ENCODE measurements at regions not wholly inside any gene's neighbourhood (a gene's known extent, or its start where the extent isn't known, plus 50 kb on each side); places are given as distances from the start of the nearest gene placed in this dataset.
A peak's percentile ranks its signal among the peaks of the same experiment; 100 is the strongest.

- Histone ChIP-seq H3K9me3 (ENCODE audit: low read depth, low read length) (no peaks in the 10 kb centered on the region), H3K27ac (no peak overlapping the region), H3K9ac (ENCODE audit: insufficient read length) (no peak overlapping the region), H3K36me3 (ENCODE audit: insufficient read depth, low read length) (no peaks in the 10 kb centered on the region), H3K4me3 (no peak overlapping the region)
- TF ChIP-seq FOXP2 (optimal IDR thresholded peaks at IDR 0.05; ENCODE audit: control extremely low read depth, extremely low read length, insufficient read depth) (no peak), POLR2AphosphoS5 (IDR thresholded peaks at IDR 0.05; ENCODE audit: borderline replicate concordance, low read depth, low read length) (no peak), EZH2 (IDR thresholded peaks at IDR 0.05) (no peak)
- DNase-seq (ENCODE audit: low read depth, low spot score) = no peak
These were observed 529.9 kb downstream of the SLITRK1 start for GRCh38 chr13:83352391-83352790.

DNA sequence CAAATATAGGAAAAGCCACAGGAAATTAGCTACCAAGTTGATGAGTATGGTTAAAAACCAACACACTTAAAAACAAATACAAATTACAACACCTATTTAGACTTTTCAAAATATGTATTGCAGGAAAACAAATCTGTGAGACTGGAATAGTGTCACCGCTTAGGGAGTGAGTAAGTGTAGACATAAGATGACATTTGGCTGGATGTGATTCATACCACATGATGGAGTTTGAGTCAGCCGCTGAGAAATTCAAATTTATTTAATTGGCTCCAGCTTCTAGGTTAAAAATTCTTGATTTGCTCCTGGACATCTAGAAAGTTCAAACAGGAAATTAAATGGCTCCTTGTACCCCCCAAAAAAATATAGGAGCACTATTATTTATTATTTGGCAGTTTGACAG lies 531.7 kb downstream of the SLITRK1 start:
- Histone ChIP-seq H3K27ac (no peak overlapping the region), H3K9me3 (ENCODE audit: low read depth, low read length) (no peaks in the 10 kb centered on the region; the same call in 1 of the 2 replicates), H3K9ac (ENCODE audit: insufficient read length) (no peak overlapping the region), H3K36me3 (ENCODE audit: insufficient read depth, low read length) (no peaks in the 10 kb centered on the region), H3K4me3 (no peak overlapping the region)
- DNase-seq (ENCODE audit: low read depth, low spot score) = no peak
- TF ChIP-seq POLR2AphosphoS5 (IDR thresholded peaks at IDR 0.05; ENCODE audit: borderline replicate concordance, low read depth, low read length) (no peak), FOXP2 (optimal IDR thresholded peaks at IDR 0.05; ENCODE audit: control extremely low read depth, extremely low read length, insufficient read depth) (no peak), EZH2 (IDR thresholded peaks at IDR 0.05) (no peak)

DNA sequence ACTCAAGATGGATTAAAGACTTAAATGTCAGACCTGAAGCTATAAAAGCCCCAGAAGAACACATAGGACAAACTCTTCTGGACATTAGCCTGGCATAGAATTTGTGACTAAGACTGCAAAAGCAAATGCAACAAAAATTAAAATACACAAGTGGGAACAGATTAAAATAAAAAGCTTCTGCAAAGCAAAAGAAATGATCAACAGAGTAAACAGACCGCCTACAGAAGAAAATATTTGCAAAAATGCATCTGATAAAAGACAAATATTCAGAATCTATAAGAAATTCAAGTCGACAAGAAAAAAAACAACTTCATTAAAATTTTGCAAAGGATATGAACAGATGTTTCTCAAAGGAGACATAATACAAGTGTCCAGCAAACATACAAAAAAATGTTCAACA lies 537.8 kb downstream of the SLITRK1 start:
- TF ChIP-seq POLR2AphosphoS5 (IDR thresholded peaks at IDR 0.05; ENCODE audit: borderline replicate concordance, low read depth, low read length) = no peak
- no peak for TF ChIP-seq EZH2 (IDR thresholded peaks at IDR 0.05)
- no peak for TF ChIP-seq FOXP2 (optimal IDR thresholded peaks at IDR 0.05; ENCODE audit: control extremely low read depth, extremely low read length, insufficient read depth)
- H3K9me3 ChIP-seq (ENCODE audit: low read depth, low read length) = no peaks in the 10 kb centered on the region; the same call in 1 of the 2 replicates

DNA sequence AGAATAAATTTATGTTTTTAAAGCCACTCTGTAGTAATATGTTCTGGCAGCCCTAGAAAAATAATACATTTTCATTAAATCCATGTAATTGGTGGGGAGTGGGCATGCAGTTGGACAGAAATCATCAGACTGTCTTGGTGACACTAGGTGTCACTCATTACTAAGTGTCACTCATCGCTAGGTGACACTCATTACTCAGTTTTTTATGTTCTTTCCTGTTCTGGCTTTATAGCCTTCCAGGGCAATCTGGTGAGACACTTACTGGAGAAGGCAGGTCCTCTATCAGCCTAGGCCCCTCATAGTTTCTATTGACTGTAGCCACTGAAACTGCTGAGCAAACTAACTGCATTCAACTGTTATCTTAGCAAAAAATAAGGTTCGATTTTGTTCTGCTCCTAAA lies 542.1 kb downstream of the SLITRK1 start:
- H3K36me3 ChIP-seq (ENCODE audit: insufficient read depth, low read length) = no peaks in the 10 kb centered on the region
- no peaks in the 10 kb centered on the region; the same call in 1 of the 2 replicates for H3K9me3 ChIP-seq (ENCODE audit: low read depth, low read length)
- H3K4me3 ChIP-seq = no peak overlapping the region
- TF ChIP-seq EZH2 (IDR thresholded peaks at IDR 0.05) (no peak), POLR2AphosphoS5 (IDR thresholded peaks at IDR 0.05; ENCODE audit: borderline replicate concordance, low read depth, low read length) (no peak)
- H3K9ac ChIP-seq (ENCODE audit: insufficient read length) = no peak overlapping the region
- no peak overlapping the region for H3K27ac ChIP-seq
- no peak for DNase-seq (ENCODE audit: low read depth, low spot score)

More for the DNA sequence above, 537.8 kb downstream of the SLITRK1 start:
- DNase-seq (ENCODE audit: low read depth, low spot score) = no peak
- Histone ChIP-seq H3K36me3 (ENCODE audit: insufficient read depth, low read length) (no peaks in the 10 kb centered on the region), H3K27ac (no peak overlapping the region), H3K9ac (ENCODE audit: insufficient read length) (no peak overlapping the region), H3K4me3 (no peak overlapping the region)

DNA sequence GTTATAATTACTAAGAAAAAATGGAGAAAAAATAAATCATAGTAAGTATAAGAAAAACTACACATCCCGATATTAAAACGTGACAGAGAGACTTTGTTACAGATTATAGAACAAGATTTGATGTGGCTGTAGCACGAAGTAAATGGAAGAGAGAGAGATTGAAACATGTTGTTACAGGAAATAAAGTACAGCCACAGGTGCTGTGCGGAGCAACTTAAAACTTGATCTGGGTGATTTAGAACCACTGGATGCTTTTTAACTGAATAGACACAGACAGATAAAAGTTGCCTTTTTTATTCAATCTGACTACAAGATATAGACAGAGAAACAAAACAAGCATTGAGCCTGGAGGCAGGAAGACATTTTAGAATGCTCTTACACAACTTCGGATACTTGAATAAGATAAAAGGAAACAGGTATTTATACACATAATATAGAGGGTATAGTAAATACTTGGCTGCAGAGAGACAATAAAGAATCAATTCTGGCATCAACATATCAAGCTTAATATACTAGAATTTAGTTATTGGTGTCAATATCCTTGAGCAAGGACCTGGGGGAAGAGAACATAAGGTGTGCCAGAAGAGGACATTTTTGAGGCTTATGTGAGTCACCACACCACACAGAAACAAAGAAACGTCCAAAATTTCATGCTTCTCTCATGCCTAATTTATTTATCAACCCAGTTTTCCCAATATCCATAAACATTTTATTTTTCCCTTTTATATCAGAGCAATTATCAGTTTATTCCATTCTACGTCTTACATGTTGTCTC lies 548.5 kb downstream of the SLITRK1 start:
- TF ChIP-seq FOXP2 (optimal IDR thresholded peaks at IDR 0.05; ENCODE audit: control extremely low read depth, extremely low read length, insufficient read depth) = no peak
- TF ChIP-seq EZH2 (IDR thresholded peaks at IDR 0.05) = no peak
- TF ChIP-seq POLR2AphosphoS5 (IDR thresholded peaks at IDR 0.05; ENCODE audit: borderline replicate concordance, low read depth, low read length) = no peak

DNA sequence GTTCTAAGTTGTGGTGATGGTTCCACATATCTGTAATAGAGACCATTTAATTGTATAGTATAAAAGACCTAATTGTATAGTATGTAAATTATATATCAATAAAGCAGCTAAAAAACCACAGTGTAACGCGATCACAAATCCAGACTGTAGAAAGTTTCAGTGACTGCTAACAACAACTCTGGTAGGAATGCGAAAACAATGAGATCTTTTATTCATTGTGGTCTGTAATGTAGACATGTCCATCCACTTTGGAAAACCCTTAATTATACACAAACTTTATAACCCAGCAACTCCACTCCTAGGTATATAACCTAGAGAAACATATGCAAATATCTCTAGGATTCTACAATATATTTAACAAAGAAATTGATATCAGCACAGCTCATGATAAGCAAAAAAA lies 549.5 kb downstream of the SLITRK1 start:
- H3K9ac ChIP-seq (ENCODE audit: insufficient read length) = no peak overlapping the region
- TF ChIP-seq EZH2 (IDR thresholded peaks at IDR 0.05) = no peak
- TF ChIP-seq FOXP2 (optimal IDR thresholded peaks at IDR 0.05; ENCODE audit: control extremely low read depth, extremely low read length, insufficient read depth) = no peak
- no peak for TF ChIP-seq POLR2AphosphoS5 (IDR thresholded peaks at IDR 0.05; ENCODE audit: borderline replicate concordance, low read depth, low read length)

More for the DNA sequence above, 548.5 kb downstream of the SLITRK1 start:
- DNase-seq (ENCODE audit: low read depth, low spot score) = no peak
- Histone ChIP-seq H3K27ac (no peak overlapping the region), H3K36me3 (ENCODE audit: insufficient read depth, low read length) (no peaks in the 10 kb centered on the region), H3K9me3 (ENCODE audit: low read depth, low read length) (no peaks in the 10 kb centered on the region), H3K4me3 (no peak overlapping the region), H3K9ac (ENCODE audit: insufficient read length) (no peak overlapping the region)

GRCh38 chr13:83327091-83327490 lies 555.2 kb downstream of the SLITRK1 start:
- no peaks in the 10 kb centered on the region for H3K36me3 ChIP-seq (ENCODE audit: insufficient read depth, low read length)
- DNase-seq (ENCODE audit: low read depth, low spot score) = peak; percentile 95
- no peak overlapping the region for H3K9ac ChIP-seq (ENCODE audit: insufficient read length)
- H3K9me3 ChIP-seq (ENCODE audit: low read depth, low read length) = no peaks in the 10 kb centered on the region
- 0 out of 2 replicates have a peak overlapping the region, but pooled peaks have one; percentile 37 for H3K27ac ChIP-seq
- peak overlapping the region; percentile 13; the same call in 1 of the 2 replicates for H3K4me3 ChIP-seq
- TF ChIP-seq EZH2 (IDR thresholded peaks at IDR 0.05) (no peak), POLR2AphosphoS5 (IDR thresholded peaks at IDR 0.05; ENCODE audit: borderline replicate concordance, low read depth, low read length) (peak; percentile 64; the same call in 1 of the 2 replicates), FOXP2 (optimal IDR thresholded peaks at IDR 0.05; ENCODE audit: control extremely low read depth, extremely low read length, insufficient read depth) (no peak)

More for the DNA sequence above, 549.5 kb downstream of the SLITRK1 start:
- no peak overlapping the region for H3K27ac ChIP-seq
- DNase-seq (ENCODE audit: low read depth, low spot score) = no peak
- no peaks in the 10 kb centered on the region for H3K36me3 ChIP-seq (ENCODE audit: insufficient read depth, low read length)
- H3K4me3 ChIP-seq = no peak overlapping the region
- H3K9me3 ChIP-seq (ENCODE audit: low read depth, low read length) = no peaks in the 10 kb centered on the region

GRCh38 chr13:83325125-83325853 lies 557.0 kb downstream of the SLITRK1 start:
- no peaks in the 10 kb centered on the region for H3K36me3 ChIP-seq (ENCODE audit: insufficient read depth, low read length)
- no peaks in the 10 kb centered on the region for H3K9me3 ChIP-seq (ENCODE audit: low read depth, low read length)
- TF ChIP-seq POLR2AphosphoS5 (IDR thresholded peaks at IDR 0.05; ENCODE audit: borderline replicate concordance, low read depth, low read length) (no peak), EZH2 (IDR thresholded peaks at IDR 0.05) (no peak), FOXP2 (optimal IDR thresholded peaks at IDR 0.05; ENCODE audit: control extremely low read depth, extremely low read length, insufficient read depth) (no peak)
- DNase-seq (ENCODE audit: low read depth, low spot score) = no peak
- H3K9ac ChIP-seq (ENCODE audit: insufficient read length) = no peak overlapping the region
- no peak overlapping the region for H3K27ac ChIP-seq
- no peak overlapping the region for H3K4me3 ChIP-seq

All from SK-N-MC (cell line).